ENCODE measurements at regions not wholly inside any gene's neighbourhood (a gene's known extent, or its start where the extent isn't known, plus 50 kb on each side); places are given as distances from the start of the nearest gene placed in this dataset.

DNA sequence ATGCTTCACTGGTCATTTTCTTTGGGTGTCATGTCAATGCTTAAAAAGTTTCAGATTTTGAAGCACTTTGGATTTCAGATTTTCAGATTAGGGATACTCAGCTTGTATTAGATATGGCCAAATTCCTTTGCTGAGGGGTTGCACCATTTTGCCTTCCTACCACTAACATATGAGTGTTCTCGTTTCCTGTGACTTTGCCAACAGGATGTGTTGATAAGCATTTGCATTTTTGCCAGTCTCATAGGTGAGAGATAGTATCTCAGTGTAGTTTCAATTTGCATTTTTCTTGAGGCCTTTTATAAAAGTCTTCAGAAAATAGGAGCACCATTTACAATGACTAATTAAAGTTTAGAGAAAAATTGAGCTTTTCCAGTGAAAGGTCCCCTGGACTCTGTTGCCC is 71.6 kb upstream of the CLCN4 start:
- no peak for DNase-seq

DNA sequence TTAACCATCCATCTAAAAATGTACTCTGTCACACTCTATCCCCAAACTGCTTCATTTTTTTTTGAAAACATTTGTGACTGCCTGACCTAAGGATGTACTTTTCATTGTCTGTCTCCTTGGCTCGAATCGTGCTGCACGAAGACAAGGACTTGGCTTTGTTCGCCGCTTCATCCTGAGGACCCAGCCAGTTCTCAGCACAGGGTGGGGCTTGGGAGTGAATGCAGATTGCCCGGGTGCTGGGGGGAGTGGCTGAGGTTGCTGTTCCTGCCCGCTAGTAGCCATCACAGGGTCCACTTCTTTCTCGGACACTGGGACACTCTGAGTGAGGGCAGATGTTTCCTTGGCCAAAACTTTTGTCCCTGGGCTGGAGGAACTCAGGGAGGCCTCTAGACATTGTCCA is 70.1 kb upstream of the CLCN4 start:
- DNase-seq = no peak

DNA sequence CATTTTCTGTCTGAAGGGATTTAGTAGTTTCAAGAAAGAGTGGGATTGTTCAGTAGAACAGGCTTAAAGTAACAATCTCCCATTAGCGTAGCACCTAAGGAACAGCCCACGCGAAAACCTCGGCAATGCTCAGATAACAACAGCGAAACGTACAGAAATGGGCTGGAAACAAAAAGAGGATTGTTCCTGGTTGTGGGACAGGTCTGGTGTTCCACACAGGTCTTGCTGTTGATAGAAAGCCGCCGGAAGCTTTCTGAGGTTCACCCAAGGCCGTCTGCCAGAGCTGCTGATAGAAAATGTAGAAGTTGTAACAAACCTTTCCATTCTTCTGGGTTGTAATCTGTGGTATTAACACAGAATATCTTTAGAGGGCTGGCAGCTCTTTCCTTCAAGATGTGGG is 69.4 kb upstream of the CLCN4 start:
- DNase-seq = no peak

DNA sequence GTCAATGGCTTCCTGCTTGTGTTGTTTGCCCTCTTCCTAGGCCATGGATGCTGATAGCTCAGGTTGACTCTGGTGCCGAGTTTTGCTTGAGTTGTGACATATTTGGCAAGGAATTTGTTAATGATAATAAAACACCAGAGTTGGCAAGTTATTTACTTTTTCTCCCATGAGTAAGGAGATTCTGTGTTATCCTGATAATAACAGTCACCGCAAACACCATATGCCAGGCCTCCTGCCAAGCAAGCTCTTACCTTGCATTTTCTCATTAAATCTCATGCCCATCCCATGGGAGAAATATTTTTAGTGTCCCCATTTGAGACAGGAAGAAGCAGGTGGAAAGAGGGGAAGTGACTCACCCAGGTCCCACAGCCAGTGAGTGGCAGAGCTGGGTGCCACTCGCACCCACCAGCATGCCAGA is 67.4 kb upstream of the CLCN4 start:
- no peak for DNase-seq

DNA sequence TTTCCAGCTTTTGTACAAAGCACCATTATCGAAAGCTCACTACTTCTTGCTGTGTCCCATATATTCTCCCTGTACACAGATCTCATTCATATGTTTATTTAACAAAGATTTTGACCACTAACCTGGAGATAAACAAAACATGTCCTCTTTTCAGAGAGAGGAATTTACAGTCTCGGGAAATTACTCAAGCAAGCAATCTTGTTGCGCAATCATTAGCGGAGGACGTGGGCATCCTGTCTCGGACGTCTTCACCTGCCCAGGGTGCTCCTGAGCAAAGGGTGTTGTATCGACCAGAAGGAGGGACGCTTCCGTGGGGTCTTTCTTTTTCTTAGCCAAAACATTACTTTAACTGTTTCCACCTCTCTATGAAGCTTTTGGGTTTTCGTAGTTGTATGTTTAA is 66.5 kb upstream of the CLCN4 start:
- no peak for DNase-seq

DNA sequence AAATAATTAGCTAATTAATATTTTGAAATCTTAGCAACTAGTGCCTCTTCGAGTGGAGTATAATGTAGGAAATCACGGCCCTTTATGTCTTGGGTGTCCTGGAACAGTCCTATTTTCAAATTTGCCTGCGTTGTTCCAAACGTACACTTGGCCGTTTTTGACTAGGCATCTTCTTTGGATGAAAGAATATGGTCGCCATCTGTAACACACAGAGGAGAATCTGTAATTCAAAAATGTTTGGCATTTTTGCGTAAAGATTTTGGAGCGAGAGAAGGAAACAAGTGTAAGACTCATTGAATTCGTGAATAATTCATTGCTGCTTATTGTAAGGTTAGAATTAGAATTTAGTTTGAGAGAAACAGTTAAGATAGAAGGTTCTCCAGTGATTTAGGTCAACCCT is 61.5 kb upstream of the CLCN4 start:
- no peak for DNase-seq

DNA sequence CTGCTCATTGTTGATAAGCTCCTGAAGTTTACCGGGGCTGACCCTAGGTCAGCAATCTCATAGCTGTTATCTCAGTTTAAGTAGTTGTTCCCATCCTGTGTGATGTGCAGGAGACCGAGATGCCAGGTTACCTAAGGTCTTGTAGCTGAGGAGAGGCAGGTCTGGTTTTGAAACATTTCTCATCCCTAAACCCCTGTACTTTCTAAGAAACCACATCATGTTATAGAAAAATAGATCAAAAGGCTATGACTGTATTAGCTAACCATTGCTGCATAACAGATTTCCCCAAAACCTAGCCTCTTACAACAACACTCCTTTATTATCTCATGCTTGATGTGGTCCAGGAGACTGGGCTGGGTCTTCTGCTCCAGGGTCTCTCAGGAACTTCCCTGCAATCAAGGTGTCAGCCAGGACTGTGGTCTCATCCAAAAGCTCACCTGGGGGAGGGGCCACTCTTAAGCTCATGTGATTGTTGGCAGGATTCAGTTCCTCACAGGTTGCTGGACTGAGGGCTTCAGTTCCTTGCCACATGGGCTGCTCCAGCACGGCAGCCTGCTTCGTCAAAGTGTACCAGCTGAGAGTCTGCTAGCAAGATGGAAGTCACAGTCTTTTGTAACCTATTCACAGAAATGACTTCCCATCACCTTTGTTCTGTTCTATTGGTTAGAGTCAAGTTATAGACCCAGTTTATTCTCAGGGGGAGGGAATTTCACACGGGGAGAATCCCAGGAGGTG is 60.9 kb upstream of the CLCN4 start:
- no peak for DNase-seq

DNA sequence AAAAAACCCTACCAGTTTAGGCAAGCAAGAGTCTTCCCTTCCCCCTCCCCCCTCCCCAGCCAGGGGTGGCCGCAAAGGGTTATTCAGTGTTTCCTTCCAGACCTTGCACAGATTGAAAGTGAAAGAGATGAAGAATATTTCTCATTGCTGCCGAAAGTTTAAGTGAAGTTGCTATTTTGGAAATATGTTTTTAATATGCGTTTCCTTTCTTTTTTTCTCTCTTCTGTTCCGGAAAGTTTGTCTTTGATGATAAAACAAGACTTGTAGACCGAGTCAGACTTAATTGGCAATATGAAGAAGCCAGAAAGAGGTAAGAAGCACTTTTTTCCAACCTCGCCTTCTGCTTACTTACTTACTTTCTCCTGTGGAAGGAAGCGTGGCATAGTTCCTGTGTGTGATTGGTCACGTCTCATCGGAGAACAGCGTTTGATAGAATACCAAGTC is 58.5 kb upstream of the CLCN4 start:
- peak; percentile 35 for DNase-seq

DNA sequence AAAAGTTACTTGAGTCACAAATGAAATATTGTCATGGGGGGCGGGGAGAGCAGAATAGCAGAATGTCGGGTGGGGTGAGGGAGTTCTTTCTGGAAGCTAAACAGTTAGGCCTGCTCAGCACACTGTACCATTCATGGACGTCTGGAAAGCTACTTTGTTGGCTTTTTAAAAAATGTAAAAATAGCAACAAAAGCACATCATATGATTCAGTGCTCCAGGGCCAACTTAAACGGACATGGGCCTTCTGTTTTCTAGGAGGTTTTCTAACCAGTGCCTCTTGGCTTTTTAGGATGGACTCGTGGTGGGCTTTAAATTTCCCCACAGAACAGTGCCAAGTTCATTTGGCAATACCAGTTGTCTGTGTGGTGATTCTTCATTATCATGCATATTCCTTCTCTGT is 57.4 kb upstream of the CLCN4 start:
- no peak for DNase-seq

DNA sequence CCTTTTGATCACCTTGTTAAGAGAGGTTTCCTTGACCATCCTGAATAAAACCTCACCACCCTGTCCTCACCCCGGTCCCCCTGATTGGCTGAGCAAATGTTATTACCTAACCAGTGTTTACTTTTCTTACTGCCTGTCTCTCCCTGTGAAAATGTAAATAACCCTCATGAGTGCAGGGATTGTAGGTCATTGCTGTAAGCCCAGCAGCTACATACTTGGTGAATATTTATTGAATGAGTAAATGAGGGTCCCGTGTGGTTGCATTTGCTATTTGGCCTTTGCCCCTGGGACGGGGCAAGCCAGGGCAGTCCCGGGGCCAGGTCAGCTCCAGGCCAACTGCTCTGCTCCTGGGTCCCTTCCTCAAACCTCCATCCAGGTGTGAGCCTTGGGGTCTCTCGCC is 55.5 kb upstream of the CLCN4 start:
- no peak for DNase-seq

DNA sequence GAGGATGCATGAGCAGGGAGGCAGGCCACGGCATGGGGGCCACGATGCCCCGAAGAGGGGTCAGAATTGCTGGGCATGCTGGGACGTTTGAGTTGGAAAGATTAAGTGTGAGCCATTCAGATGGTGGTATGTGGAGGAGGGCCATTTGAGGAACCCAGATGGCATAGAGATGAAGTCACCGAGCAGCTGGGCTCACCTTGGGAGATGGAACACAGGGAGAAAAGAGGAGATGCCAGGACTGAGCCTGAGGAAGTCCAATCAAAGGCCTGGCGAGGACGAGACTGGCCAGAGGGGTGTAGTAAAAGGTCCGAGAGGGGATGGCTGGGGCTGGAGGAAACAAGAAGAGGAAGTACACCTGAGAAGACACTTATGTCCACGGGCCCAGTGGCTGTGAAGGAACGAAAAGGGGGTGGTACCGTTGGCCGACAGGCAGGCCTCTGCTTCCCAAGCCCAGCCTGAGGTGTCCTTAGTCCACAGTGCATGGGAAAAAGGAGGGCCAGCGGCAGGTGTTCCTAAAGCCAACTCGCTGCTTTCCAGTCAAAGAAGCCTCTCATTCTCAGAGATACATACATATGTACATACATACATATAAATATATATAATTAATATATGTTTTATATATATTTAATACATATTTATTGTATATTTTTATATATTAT is 54.6 kb upstream of the CLCN4 start:
- no peak for DNase-seq

DNA sequence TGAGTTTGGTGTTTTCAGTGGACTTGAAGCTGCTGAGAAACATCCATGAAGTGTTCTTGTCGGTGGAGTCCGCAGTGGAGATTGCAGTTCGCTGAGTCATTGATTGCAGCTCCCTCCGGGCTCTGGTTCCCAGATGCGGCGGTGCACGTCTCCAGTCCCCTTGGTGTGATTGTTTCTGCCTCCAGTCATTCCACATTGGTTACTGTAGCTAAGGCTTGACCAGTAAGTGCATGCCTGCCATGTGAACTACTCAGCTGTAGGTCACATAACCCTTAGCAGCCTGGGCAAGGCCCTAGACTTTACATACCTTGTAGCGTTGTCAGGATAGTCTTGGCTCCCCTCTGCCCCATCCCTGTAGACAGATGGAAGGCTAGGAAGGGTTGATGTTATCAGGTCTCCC is 53.8 kb upstream of the CLCN4 start:
- peak; percentile 84 for DNase-seq

DNA sequence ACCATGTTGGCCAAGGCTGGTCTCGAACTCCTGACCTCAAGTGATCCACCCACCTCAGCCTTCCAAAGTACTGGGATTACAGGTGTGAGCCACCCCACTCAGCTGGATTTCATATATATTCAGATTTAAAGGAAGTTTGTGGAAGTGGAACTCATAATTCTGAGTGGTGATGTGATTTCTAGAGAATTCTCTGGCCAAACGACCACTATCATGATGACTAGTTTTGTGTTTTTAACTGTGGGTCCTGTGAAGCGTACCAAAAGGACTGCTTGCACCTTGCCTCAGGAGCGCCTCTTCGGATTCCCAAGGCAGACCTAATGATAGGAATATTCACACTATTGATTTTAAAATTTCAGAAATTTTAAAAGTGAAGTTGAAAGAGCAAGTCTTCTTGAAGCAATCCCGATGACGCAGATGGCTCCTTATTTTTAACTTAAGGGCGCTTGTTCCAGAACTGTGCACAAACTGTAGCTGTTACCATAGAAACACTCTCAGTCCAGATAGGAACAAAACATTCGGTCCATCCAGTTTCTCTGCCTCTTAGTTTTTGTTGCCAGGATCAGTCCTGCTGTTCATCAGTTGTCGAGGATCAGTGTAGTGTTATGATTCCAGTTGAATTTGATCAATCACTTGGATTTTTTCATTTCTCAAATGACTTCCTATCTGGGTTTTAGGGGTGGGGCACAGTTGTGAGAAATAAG is 51.7 kb upstream of the CLCN4 start:
- no peak for DNase-seq

DNA sequence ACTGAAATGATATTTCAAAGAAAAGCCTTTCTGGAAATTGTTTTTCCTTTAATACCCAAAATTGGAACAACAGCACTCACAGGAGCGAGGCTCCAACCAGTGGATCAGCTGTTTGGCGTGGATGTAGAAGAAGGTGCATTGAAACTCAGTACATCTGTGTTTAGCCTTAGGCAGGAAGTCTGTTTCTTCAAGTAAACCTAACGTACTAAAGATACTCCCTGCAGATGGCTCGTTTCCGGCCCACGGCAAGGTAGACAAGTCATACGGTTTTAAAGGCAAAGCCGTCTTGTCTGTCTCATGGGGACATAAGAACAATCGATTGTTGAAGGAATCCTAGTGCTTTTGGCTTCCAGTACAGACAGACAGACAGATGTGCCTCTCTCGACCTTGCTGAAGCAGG is 50.0 kb upstream of the CLCN4 start:
- no peak for DNase-seq
